Neural progenitor cell (in vitro differentiated cells): ENCODE measurements at regions not wholly inside any gene's neighbourhood (a gene's known extent, or its start where the extent isn't known, plus 50 kb on each side); places are given as distances from the start of the nearest gene placed in this dataset.

ENCODE experiments used
- DNase-seq: peaks from one replicate; pipeline ENCODE4 v3.0.0-alpha.2; 2016; ENCODE audit warnings: low spot score
- H2AFZ ChIP-seq: fragments of 200-600 bp; sonication (generic); replicated peaks from 2 replicates; pipeline ENCODE4 v1.6.1; 2016; ENCODE audit warnings: antibody characterized with exemption
- H3F3A ChIP-seq: fragments of 200-600 bp; sonication (generic); 2 replicates; pipeline ENCODE4 v1.6.1; 2016; ENCODE audit warnings: antibody characterized with exemption, low read depth
- H3K27ac ChIP-seq: fragments of 200-600 bp; sonication (generic); 2 replicates; pipeline ENCODE4 v1.5.1; 2016; ENCODE audit warnings: mild to moderate bottlenecking
- H3K27me3 ChIP-seq: fragments of 200-600 bp; sonication (generic); 2 replicates; pipeline ENCODE4 v1.6.1; 2016; ENCODE audit warnings: mild to moderate bottlenecking, moderate library complexity
- H3K36me3 ChIP-seq: fragments of 200-600 bp; sonication (generic); 2 replicates; pipeline ENCODE4 v1.5.1; 2016
- H3K4me1 ChIP-seq: fragments of 200-600 bp; sonication (generic); 2 replicates; pipeline ENCODE4 v1.6.1; 2016; ENCODE audit warnings: mixed run types
- H3K4me2 ChIP-seq: fragments of 200-600 bp; sonication (generic); 2 replicates; pipeline ENCODE4 v1.6.1; 2016
- H3K4me3 ChIP-seq: fragments of 200-600 bp; sonication (generic); 2 replicates; pipeline ENCODE4 v1.5.1; 2016
- H3K79me2 ChIP-seq: fragments of 200-600 bp; sonication (generic); 2 replicates; pipeline ENCODE4 v1.6.1; 2016; ENCODE audit warnings: low read depth
- H3K9ac ChIP-seq: fragments of 200-600 bp; sonication (generic); 2 replicates; pipeline ENCODE4 v1.6.1; 2016
- H3K9me3 ChIP-seq: fragments of 200-600 bp; sonication (generic); 2 replicates; pipeline ENCODE4 v1.5.1; 2016; ENCODE audit warnings: low read depth
- H4K20me1 ChIP-seq: fragments of 200-600 bp; sonication (generic); 2 replicates; pipeline ENCODE4 v1.6.1; 2016; ENCODE audit warnings: low read depth
- H3K27ac Mint-ChIP-seq: 3 replicates; pipeline ENCODE4 v1.8.0; 2021; ENCODE audit warnings: mixed read lengths
- H3K27me3 Mint-ChIP-seq: 2 replicates; pipeline ENCODE4 v1.8.0; 2022; ENCODE audit warnings: low read depth, mild to moderate bottlenecking, inconsistent platforms, moderate library complexity, mixed read lengths; ENCODE audit not compliant: insufficient read depth
- H3K36me3 Mint-ChIP-seq: 3 replicates; pipeline ENCODE4 v1.8.0; 2021; ENCODE audit warnings: mixed read lengths
- H3K4me1 Mint-ChIP-seq: 3 replicates; pipeline ENCODE4 v1.8.0; 2021; ENCODE audit warnings: mixed read lengths
- H3K4me3 Mint-ChIP-seq: 3 replicates; pipeline ENCODE4 v1.8.0; 2021; ENCODE audit warnings: mild to moderate bottlenecking, moderate library complexity, mixed read lengths
- H3K9me3 Mint-ChIP-seq: 3 replicates; pipeline ENCODE4 v1.8.0; 2020; ENCODE audit warnings: mixed read lengths
- CTCF ChIP-seq: fragments of 200-600 bp; sonication (generic); IDR thresholded peaks from 2 replicates; pipeline ENCODE4 v1.5.1; 2017; ENCODE audit warnings: antibody characterized with exemption, mild to moderate bottlenecking
- EZH2 ChIP-seq: fragments of 200-600 bp; sonication (generic); IDR thresholded peaks from 2 replicates; pipeline ENCODE4 v1.6.1; 2017; ENCODE audit warnings: antibody characterized with exemption, mild to moderate bottlenecking, moderate library complexity
- EZH2phosphoT487 ChIP-seq: fragments of 200-600 bp; sonication (generic); IDR thresholded peaks from 2 replicates; pipeline ENCODE4 v1.6.1; 2017; ENCODE audit warnings: antibody characterized with exemption

GRCh38 chr13:34349091-34349722 is 531.3 kb downstream of the RFC3 start:
- Mint-ChIP-seq H3K27ac (no peak overlapping the region), H3K36me3 (no peaks in the 10 kb centered on the region), H3K9me3 (no peaks in the 10 kb centered on the region), H3K4me1 (peaks cover 20% of the 10 kb centered on the region), H3K27me3 (no peaks in the 10 kb centered on the region), H3K4me3 (no peak overlapping the region)
- Histone ChIP-seq H3K4me3 (no peak overlapping the region), H3K27me3 (no peaks in the 10 kb centered on the region), H3K9ac (no peak overlapping the region), H2AFZ (no peak overlapping the region), H3K4me1 (no peaks in the 10 kb centered on the region), H4K20me1 (no peaks in the 10 kb centered on the region), H3K36me3 (no peaks in the 10 kb centered on the region), H3K27ac (no peak overlapping the region), H3K79me2 (no peaks in the 10 kb centered on the region), H3K4me2 (no peak overlapping the region), H3F3A (no peaks in the 10 kb centered on the region), H3K9me3 (no peaks in the 10 kb centered on the region)
- TF ChIP-seq CTCF (no peak), EZH2 (no peak), EZH2phosphoT487 (no peak)
- DNase-seq: no peak

GRCh38 chr13:34350671-34351070 is 532.7 kb downstream of the RFC3 start:
- Histone ChIP-seq H3F3A (no peaks in the 10 kb centered on the region), H2AFZ (no peak overlapping the region), H3K79me2 (no peaks in the 10 kb centered on the region), H3K4me3 (no peak overlapping the region), H3K36me3 (no peaks in the 10 kb centered on the region), H3K4me2 (no peak overlapping the region), H4K20me1 (no peaks in the 10 kb centered on the region), H3K27me3 (no peaks in the 10 kb centered on the region), H3K9ac (no peak overlapping the region), H3K9me3 (no peaks in the 10 kb centered on the region), H3K4me1 (no peaks in the 10 kb centered on the region), H3K27ac (no peak overlapping the region)
- H3K36me3 Mint-ChIP-seq: no peaks in the 10 kb centered on the region
- TF ChIP-seq EZH2: no peak
- no peak for TF ChIP-seq CTCF
- TF ChIP-seq EZH2phosphoT487: no peak
- H3K4me3 Mint-ChIP-seq: no peak overlapping the region
- H3K9me3 Mint-ChIP-seq: peaks cover 2% of the 10 kb centered on the region
- no peak for DNase-seq
- no peak overlapping the region for H3K27ac Mint-ChIP-seq
- H3K27me3 Mint-ChIP-seq: no peaks in the 10 kb centered on the region
- peaks cover 7% of the 10 kb centered on the region for H3K4me1 Mint-ChIP-seq

- TF ChIP-seq EZH2: no peak
- no peak for TF ChIP-seq CTCF
- no peak for TF ChIP-seq EZH2phosphoT487
- no peak for DNase-seq
- H3K4me3 ChIP-seq: no peak overlapping the region
- no peak overlapping the region for H3K9ac ChIP-seq
- H3K4me3 Mint-ChIP-seq: no peak overlapping the region
- no peak overlapping the region for H2AFZ ChIP-seq
- no peaks in the 10 kb centered on the region for H3K36me3 Mint-ChIP-seq
- peaks cover 6% of the 10 kb centered on the region for H3K4me1 Mint-ChIP-seq
- H3K27ac Mint-ChIP-seq: no peak overlapping the region
- peaks cover 2% of the 10 kb centered on the region for H3K9me3 Mint-ChIP-seq
- peaks cover 3% of the 10 kb centered on the region for H3K27me3 Mint-ChIP-seq
- no peaks in the 10 kb centered on the region for H3K27me3 ChIP-seq
- no peak overlapping the region for H3K4me2 ChIP-seq
- no peaks in the 10 kb centered on the region for H3K9me3 ChIP-seq
- no peaks in the 10 kb centered on the region for H3K36me3 ChIP-seq
- H3K27ac ChIP-seq: no peak overlapping the region
- no peaks in the 10 kb centered on the region for H3K4me1 ChIP-seq
- H3F3A ChIP-seq: no peaks in the 10 kb centered on the region
- no peaks in the 10 kb centered on the region for H3K79me2 ChIP-seq
- no peaks in the 10 kb centered on the region for H4K20me1 ChIP-seq
These were observed 533.2 kb downstream of the RFC3 start for GRCh38 chr13:34351134-34351533.
